ENCODE measurements at regions not wholly inside any gene's neighbourhood (a gene's known extent, or its start where the extent isn't known, plus 50 kb on each side); places are given as distances from the start of the nearest gene placed in this dataset.
"Not testable (repeated sequence)": the region's sequence is repeated elsewhere in the genome, so short reads cannot be mapped to it uniquely, and the experiment has no call there.

DNA sequence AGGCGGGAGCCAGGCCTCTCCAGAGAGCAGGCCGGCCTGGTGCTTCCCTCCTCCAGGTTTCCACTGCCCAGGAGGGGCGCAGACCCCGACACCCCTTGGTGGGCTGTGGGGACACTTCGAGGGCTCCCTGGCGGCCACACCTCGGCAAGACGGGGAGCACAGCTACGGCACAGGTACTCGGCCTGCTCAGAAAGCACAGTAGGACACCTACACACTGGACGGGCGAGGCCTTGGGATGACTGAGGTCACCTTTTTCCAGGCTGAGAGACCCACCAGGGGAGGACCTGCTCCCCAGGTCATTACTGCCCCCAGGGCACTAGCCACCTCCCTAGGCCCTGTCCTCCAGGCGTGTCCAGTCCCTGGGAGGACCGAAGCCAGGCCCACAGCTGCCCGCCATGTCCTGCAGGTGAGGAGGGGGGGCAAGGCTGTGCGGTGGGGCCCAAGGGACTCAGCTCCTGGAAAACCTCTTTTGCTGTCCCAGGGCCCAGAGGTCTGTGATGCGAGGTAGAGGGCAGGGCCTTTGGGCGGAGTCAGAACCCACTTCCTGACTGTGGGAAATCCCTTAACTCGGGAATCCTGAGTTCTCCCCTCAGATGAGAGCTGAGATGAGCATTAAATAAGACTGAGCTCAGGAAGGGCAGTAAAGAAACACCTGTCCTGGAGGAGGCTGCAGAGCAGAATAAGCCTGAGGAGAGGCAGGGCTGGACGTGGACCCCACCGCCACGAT, 126.1 kb upstream of the MTLN start:
- not testable (repeated sequence) for H3K36me3 Mint-ChIP-seq (ENCODE audit: low read depth, unreplicated experiment); H3K27me3 Mint-ChIP-seq (ENCODE audit: low read depth, unreplicated experiment)

DNA sequence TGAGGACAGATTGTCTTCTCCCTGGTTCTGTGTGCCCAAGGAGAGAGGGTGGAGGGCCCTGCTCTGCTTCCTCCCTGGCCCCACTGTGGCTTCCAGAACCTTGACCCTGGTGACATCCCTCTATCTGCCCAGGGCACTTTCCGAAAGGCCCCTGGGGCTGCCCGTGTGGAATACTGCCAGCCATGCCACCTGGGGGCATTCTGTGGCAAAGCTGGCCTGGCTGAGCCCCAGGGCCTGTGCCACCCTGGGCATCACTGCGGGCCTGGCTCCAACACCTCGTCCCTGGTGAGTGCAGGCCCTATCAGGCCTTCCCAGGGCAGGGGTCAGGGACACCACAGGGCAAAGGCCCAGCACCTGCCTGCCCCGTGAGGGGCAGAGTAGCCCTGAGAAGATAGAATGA, 123.7 kb upstream of the MTLN start:
- H3K27me3 Mint-ChIP-seq (ENCODE audit: low read depth, unreplicated experiment); FAIRE-seq; H4K20me1 ChIP-seq (ENCODE audit: insufficient read depth, low read length); H3K4me3 Mint-ChIP-seq (ENCODE audit: unreplicated experiment); H3K9me3 ChIP-seq (ENCODE audit: insufficient read depth, low read depth, low read length); H3K4me2 ChIP-seq (ENCODE audit: low read length); H3K36me3 Mint-ChIP-seq (ENCODE audit: low read depth, unreplicated experiment); H3K27me3 ChIP-seq (ENCODE audit: insufficient read depth, low read length); H2AFZ ChIP-seq (ENCODE audit: low read depth, low read length); H3K4me3 ChIP-seq (ENCODE audit: insufficient read depth, low read depth, low read length); H3K4me1 ChIP-seq (ENCODE audit: insufficient read depth, low read length); H3K79me2 ChIP-seq (ENCODE audit: insufficient read depth, low read length); H3K27ac Mint-ChIP-seq (ENCODE audit: unreplicated experiment); H3K9me3 Mint-ChIP-seq (ENCODE audit: unreplicated experiment); H3K36me3 ChIP-seq (ENCODE audit: insufficient read depth, low read length); DNase-seq (ENCODE audit: low read depth); H3K27ac ChIP-seq (ENCODE audit: low read depth, low read length); H3K4me1 Mint-ChIP-seq (ENCODE audit: low read depth, unreplicated experiment); H3K9ac ChIP-seq (ENCODE audit: low read length): not testable (repeated sequence)

More for the DNA sequence above, 126.1 kb upstream of the MTLN start:
- H3K79me2 ChIP-seq (ENCODE audit: insufficient read depth, low read length); H3K27ac Mint-ChIP-seq (ENCODE audit: unreplicated experiment); H3K4me1 ChIP-seq (ENCODE audit: insufficient read depth, low read length); H3K4me2 ChIP-seq (ENCODE audit: low read length); H2AFZ ChIP-seq (ENCODE audit: low read depth, low read length); H4K20me1 ChIP-seq (ENCODE audit: insufficient read depth, low read length); H3K36me3 ChIP-seq (ENCODE audit: insufficient read depth, low read length); H3K27ac ChIP-seq (ENCODE audit: low read depth, low read length); H3K9me3 Mint-ChIP-seq (ENCODE audit: unreplicated experiment); H3K4me1 Mint-ChIP-seq (ENCODE audit: low read depth, unreplicated experiment); H3K27me3 ChIP-seq (ENCODE audit: insufficient read depth, low read length); FAIRE-seq; H3K9ac ChIP-seq (ENCODE audit: low read length); H3K9me3 ChIP-seq (ENCODE audit: insufficient read depth, low read depth, low read length); H3K4me3 Mint-ChIP-seq (ENCODE audit: unreplicated experiment); DNase-seq (ENCODE audit: low read depth); H3K4me3 ChIP-seq (ENCODE audit: insufficient read depth, low read depth, low read length): not testable (repeated sequence)

DNA sequence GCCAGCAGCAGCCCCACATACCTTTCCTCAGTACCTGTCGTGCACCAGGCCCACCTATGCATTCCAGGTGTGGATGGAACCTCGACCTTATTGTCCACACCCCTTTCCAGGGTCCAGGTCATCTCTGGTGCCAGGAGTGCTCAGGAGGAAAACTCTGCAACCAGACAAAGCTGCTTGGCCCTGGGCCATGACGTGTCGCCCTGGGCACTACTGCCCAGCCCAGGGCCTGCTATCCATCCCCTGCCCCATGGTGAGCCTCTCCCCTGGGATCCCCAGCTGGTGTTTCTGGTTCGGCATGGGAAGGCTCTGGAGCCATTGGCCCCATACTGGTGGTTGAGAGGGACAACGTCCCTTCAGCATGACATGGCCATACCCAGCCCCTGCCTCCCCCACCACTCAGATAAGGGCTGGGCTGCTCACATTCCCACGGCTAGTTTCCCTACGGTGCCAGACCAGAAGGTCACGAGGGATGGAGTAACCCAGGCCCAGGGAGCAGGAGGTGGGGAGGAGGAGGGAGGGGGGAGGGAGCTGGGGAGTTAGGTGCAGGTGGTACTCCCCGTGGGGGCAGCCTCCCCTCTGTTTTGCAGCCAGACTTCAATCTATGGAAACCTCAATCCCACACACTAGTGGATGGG, 123.2 kb upstream of the MTLN start:
- H3K27me3 Mint-ChIP-seq (ENCODE audit: low read depth, unreplicated experiment); H4K20me1 ChIP-seq (ENCODE audit: insufficient read depth, low read length); H3K4me1 Mint-ChIP-seq (ENCODE audit: low read depth, unreplicated experiment); H2AFZ ChIP-seq (ENCODE audit: low read depth, low read length); H3K9me3 Mint-ChIP-seq (ENCODE audit: unreplicated experiment); H3K27ac Mint-ChIP-seq (ENCODE audit: unreplicated experiment); H3K4me1 ChIP-seq (ENCODE audit: insufficient read depth, low read length); H3K27me3 ChIP-seq (ENCODE audit: insufficient read depth, low read length); H3K4me2 ChIP-seq (ENCODE audit: low read length); H3K27ac ChIP-seq (ENCODE audit: low read depth, low read length); FAIRE-seq; H3K9ac ChIP-seq (ENCODE audit: low read length); DNase-seq (ENCODE audit: low read depth); H3K36me3 ChIP-seq (ENCODE audit: insufficient read depth, low read length); H3K4me3 ChIP-seq (ENCODE audit: insufficient read depth, low read depth, low read length); H3K36me3 Mint-ChIP-seq (ENCODE audit: low read depth, unreplicated experiment); H3K9me3 ChIP-seq (ENCODE audit: insufficient read depth, low read depth, low read length); H3K79me2 ChIP-seq (ENCODE audit: insufficient read depth, low read length); H3K4me3 Mint-ChIP-seq (ENCODE audit: unreplicated experiment): not testable (repeated sequence)

DNA sequence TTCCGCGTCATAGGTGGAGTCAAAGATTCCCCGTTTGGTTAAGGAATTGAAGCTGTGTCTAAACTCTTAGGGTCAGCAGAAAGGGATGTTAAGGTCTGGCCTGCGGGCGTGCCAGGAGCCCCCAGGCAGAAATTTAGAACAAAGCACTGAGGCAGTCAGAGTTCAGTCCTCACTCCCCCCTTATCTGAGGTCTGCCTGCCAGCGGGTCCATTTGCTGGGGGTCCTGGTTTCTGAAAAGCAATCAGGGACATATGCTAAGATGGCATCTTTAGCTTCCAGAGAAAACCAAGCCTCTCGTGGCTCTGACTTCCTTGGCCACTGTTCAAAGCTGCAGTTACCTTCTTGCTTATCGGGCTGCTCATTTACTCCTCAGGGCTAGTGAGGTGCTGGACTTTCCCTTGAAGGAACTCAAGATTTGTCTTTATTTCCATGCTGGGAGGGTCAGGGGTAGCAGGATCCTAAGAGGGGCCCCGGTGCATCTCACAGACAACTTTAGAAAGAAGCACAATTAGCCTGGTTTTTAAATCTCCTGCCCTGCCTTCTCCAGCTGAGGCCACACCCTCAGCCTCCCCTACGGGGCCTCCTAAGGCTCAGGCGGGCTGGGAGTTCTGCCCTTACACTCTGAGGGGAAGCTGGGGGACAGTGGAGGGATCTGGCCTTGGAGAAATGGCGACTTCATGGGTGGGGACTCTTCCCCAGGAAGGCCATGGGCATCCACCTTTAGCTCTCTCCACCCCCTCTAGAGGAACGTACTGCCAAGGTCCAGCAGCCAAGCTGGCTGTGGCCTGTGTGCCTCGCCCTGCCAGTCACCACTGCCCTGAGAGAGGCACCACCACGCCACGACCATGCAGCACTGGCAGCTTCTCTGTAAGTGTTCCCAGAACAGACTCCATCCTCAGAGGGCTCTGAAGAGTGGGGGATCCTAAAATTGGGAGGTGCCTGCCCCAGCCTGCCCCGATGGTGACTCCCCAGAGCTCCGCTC, 121.1 kb upstream of the MTLN start:
- H3K9me3 ChIP-seq (ENCODE audit: insufficient read depth, low read depth, low read length); H3K36me3 Mint-ChIP-seq (ENCODE audit: low read depth, unreplicated experiment); H3K4me3 Mint-ChIP-seq (ENCODE audit: unreplicated experiment); H2AFZ ChIP-seq (ENCODE audit: low read depth, low read length); H3K27ac ChIP-seq (ENCODE audit: low read depth, low read length); H3K27me3 Mint-ChIP-seq (ENCODE audit: low read depth, unreplicated experiment); H3K79me2 ChIP-seq (ENCODE audit: insufficient read depth, low read length); H3K27me3 ChIP-seq (ENCODE audit: insufficient read depth, low read length); H3K27ac Mint-ChIP-seq (ENCODE audit: unreplicated experiment); H3K4me3 ChIP-seq (ENCODE audit: insufficient read depth, low read depth, low read length); FAIRE-seq; H3K9me3 Mint-ChIP-seq (ENCODE audit: unreplicated experiment); H3K36me3 ChIP-seq (ENCODE audit: insufficient read depth, low read length); H3K4me2 ChIP-seq (ENCODE audit: low read length); H3K4me1 Mint-ChIP-seq (ENCODE audit: low read depth, unreplicated experiment); H4K20me1 ChIP-seq (ENCODE audit: insufficient read depth, low read length); H3K4me1 ChIP-seq (ENCODE audit: insufficient read depth, low read length); H3K9ac ChIP-seq (ENCODE audit: low read length); DNase-seq (ENCODE audit: low read depth): not testable (repeated sequence)

DNA sequence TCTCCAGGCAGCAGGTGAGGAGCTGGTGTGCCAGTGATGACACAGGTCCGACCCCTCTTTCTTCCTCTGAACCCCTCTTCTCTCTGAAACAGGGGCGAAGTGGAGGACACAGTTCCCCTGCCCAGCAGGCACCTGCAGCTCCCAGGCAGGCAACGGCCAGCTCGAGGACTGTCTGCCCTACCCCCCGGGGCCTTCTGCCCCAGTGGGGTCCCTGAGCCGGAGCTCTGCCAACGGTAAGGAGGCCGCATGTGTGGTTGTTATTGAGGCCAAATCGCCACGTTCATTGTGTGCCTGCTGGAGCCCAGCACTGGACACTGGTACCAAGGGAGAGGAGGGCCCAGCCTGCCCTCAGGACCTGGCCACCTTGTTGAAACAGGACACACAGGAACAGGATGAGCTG, 119.3 kb upstream of the MTLN start:
- not testable (repeated sequence) for H3K9ac ChIP-seq (ENCODE audit: low read length); FAIRE-seq; H3K27me3 Mint-ChIP-seq (ENCODE audit: low read depth, unreplicated experiment); DNase-seq (ENCODE audit: low read depth); H3K27ac Mint-ChIP-seq (ENCODE audit: unreplicated experiment); H3K36me3 Mint-ChIP-seq (ENCODE audit: low read depth, unreplicated experiment); H3K9me3 ChIP-seq (ENCODE audit: insufficient read depth, low read depth, low read length); H3K79me2 ChIP-seq (ENCODE audit: insufficient read depth, low read length); H4K20me1 ChIP-seq (ENCODE audit: insufficient read depth, low read length); H3K4me2 ChIP-seq (ENCODE audit: low read length); H2AFZ ChIP-seq (ENCODE audit: low read depth, low read length); H3K27me3 ChIP-seq (ENCODE audit: insufficient read depth, low read length); H3K4me3 ChIP-seq (ENCODE audit: insufficient read depth, low read depth, low read length); H3K9me3 Mint-ChIP-seq (ENCODE audit: unreplicated experiment); H3K4me1 ChIP-seq (ENCODE audit: insufficient read depth, low read length); H3K4me1 Mint-ChIP-seq (ENCODE audit: low read depth, unreplicated experiment); H3K4me3 Mint-ChIP-seq (ENCODE audit: unreplicated experiment); H3K27ac ChIP-seq (ENCODE audit: low read depth, low read length); H3K36me3 ChIP-seq (ENCODE audit: insufficient read depth, low read length)
